Aorta (tissue), 5 donors: ENCODE measurements at regions not wholly inside any gene's neighbourhood (a gene's known extent, or its start where the extent isn't known, plus 50 kb on each side); places are given as distances from the start of the nearest gene placed in this dataset.
"Not testable (repeated sequence)": the region's sequence is repeated elsewhere in the genome, so short reads cannot be mapped to it uniquely, and the experiment has no call there.

Source experiments
- ATAC-seq: fragments of 200-7000 bp; cut with Tn5 transposase; one replicate; pipeline ENCODE4 v1.9.1; 2022; ENCODE audit warnings: moderate library complexity; ENCODE audit not compliant: low FRiP score
- DNase-seq, 2 donors: peaks; one replicate each; pipeline ENCODE4 v3.0.0-alpha.2; 2020
- H3K27ac ChIP-seq, 2 donors: one replicate each; pipeline ENCODE4 v1.5.1; 2013; ENCODE audit warnings: low read length in 2 of 2, mild to moderate bottlenecking in 2 of 2, moderate library complexity in 2 of 2, control low read depth in 1 of 2, inconsistent platforms in 1 of 2, low read depth in 1 of 2
- H3K27me3 ChIP-seq, 2 donors: one replicate each; pipeline ENCODE4 v1.6.1; 2013; ENCODE audit warnings: control low read depth in 1 of 2, low read length in 1 of 2, mild to moderate bottlenecking in 1 of 2, moderate library complexity in 1 of 2; ENCODE audit not compliant: insufficient read depth in 2 of 2, control insufficient read depth in 1 of 2
- H3K36me3 ChIP-seq, 2 donors: one replicate each; pipeline ENCODE4 v1.6.1; 2013; ENCODE audit warnings: control low read depth in 1 of 2, low read length in 1 of 2, mild to moderate bottlenecking in 1 of 2; ENCODE audit not compliant: insufficient read depth in 2 of 2, control insufficient read depth in 1 of 2
- H3K4me1 ChIP-seq, 2 donors: one replicate each; pipeline ENCODE4 v1.6.1; 2013; ENCODE audit warnings: low read length in 2 of 2, control low read depth in 1 of 2, mild to moderate bottlenecking in 1 of 2, moderate library complexity in 1 of 2; ENCODE audit not compliant: insufficient read depth in 2 of 2, control insufficient read depth in 1 of 2
- H3K4me3 ChIP-seq, 2 donors: one replicate each; pipeline ENCODE4 v1.5.1; 2013; ENCODE audit warnings: low read length in 2 of 2, control low read depth in 1 of 2, mild to moderate bottlenecking in 1 of 2
- H3K9me3 ChIP-seq: one replicate; pipeline ENCODE4 v1.6.1; 2013; ENCODE audit warnings: mild to moderate bottlenecking, low read length; ENCODE audit not compliant: control insufficient read depth
- WGBS, 2 donors: extraction: QIAGEN DNeasy Blood & Tissue Kit; methylation state at CpG; one replicate each; pipeline ENCODE4 v1.1.7; 2013; 5-methylcytosine and 5-hydroxymethylcytosine counted together
- intact Hi-C, 2 donors: fragments of 100-400 bp; cut with DNase I; formaldehyde crosslinking; loops; one replicate each; pipeline versions ENCODE4 v1.14.2 to v1.15.0; 2022
- donor health status: healthy with polysubstance abuse.
- donor health status: Bipolar disorder and iron deficiency.
- donor health status: DM: no; HTN: no; CAD: no.
- donor health status: DM: no; HTN: no; CAD: no.
- donor health status: DM: yes; HTN: yes; CAD: no.

DNA sequence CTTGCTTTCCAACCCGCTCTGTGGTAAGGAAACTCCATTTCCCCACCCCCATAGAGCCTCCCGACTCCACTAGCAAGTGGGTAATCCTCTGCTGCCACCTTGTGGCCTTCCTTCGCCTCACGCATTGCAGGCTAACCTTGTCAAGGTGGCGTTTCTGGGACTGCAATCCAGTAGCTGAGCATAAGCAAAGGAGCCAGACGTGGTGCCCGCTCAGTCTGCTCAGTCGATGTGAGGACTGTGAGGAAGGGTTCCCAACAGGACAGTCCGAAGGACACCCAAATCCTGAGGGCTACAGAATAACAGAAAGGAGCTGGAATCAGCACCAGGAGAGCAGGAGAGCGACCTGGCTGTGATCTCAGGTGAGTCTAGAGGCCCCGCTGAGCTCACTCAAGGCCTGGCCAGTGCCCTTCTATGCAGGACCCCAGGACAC lies 144.2 kb downstream of the SUCLG1 start:
- Histone ChIP-seq H3K4me3 (no peak overlapping the region), H3K9me3 (no peaks in the 10 kb centered on the region), H3K27me3 (no peaks in the 10 kb centered on the region), H3K4me1 (no peaks in the 10 kb centered on the region), H3K27ac (no peak overlapping the region), H3K36me3 (no peaks in the 10 kb centered on the region)
- intact Hi-C loops = loop anchor here in 1 of 2 donors (10.0 kb wide), 1 partner anchor 290 kb away; no protein-coding TSS in a partner anchor
- ATAC-seq (no peak), DNase-seq (peak; percentile 73 to 81)
- WGBS, 2 donors = 17 to 20% methylated on average over 11 of the region's 11 CpGs

- WGBS, 2 donors = 93 to 94% methylated on average over 6 of the region's 6 CpGs
Observed at GRCh38 chr2:84314250-84314649, 144.8 kb downstream of the SUCLG1 start.

GRCh38 chr2:84309281-84309680 lies 149.8 kb downstream of the SUCLG1 start:
- H3K27ac ChIP-seq = no peak overlapping the region
- H3K4me1 ChIP-seq = no peaks in the 10 kb centered on the region
- intact Hi-C loops = no loop called here
- 77 to 78% methylated on average over 3 of the region's 3 CpGs for WGBS, 2 donors
- no peaks in the 10 kb centered on the region for H3K36me3 ChIP-seq
- ATAC-seq (peak; percentile 36), DNase-seq (no peak)
- H3K9me3 ChIP-seq = no peaks in the 10 kb centered on the region
- no peak overlapping the region for H3K4me3 ChIP-seq
- H3K27me3 ChIP-seq = no peaks in the 10 kb centered on the region

More at GRCh38 chr2:84314250-84314649, 144.8 kb downstream of the SUCLG1 start:
- Histone ChIP-seq H3K9me3 (no peaks in the 10 kb centered on the region), H3K4me3 (no peak overlapping the region), H3K4me1 (no peaks in the 10 kb centered on the region), H3K36me3 (no peaks in the 10 kb centered on the region), H3K27me3 (no peaks in the 10 kb centered on the region), H3K27ac (no peak overlapping the region)
- no peak for ATAC-seq
- intact Hi-C loops = loop anchor here in 1 of 2 donors (10.0 kb wide), 1 partner anchor 289 kb away; no protein-coding TSS in a partner anchor
- no peak for DNase-seq

DNA sequence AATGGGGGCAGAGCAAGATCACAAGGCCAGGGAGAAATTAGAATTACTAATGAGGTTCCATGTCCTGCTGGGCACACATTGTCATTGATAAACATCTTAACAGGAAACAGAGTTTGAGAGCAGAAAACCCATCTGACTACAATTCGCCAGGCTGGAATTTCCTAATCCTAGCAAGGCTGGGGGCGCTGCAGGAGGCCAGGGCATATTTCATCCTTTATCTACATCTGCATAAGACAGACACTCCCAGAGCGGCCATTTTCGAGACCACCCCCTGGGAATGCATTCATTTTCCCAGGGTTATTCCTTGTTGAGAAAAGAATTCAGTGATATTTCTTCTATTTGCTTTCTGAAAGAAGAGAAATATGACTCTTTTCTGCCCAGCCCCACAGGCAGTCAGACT lies 152.7 kb downstream of the SUCLG1 start:
- Histone ChIP-seq H3K36me3 (no peaks in the 10 kb centered on the region), H3K4me3 (no peak overlapping the region), H3K4me1 (no peaks in the 10 kb centered on the region), H3K27me3 (peaks cover 0 to 4% of the 10 kb centered on the region in 2 donors), H3K9me3 (no peaks in the 10 kb centered on the region), H3K27ac (no peak overlapping the region)
- WGBS, 2 donors = 30 to 39% methylated on average over 4 of the region's 4 CpGs
- intact Hi-C loops = no loop called here
- ATAC-seq (no peak), DNase-seq (no peak)

DNA sequence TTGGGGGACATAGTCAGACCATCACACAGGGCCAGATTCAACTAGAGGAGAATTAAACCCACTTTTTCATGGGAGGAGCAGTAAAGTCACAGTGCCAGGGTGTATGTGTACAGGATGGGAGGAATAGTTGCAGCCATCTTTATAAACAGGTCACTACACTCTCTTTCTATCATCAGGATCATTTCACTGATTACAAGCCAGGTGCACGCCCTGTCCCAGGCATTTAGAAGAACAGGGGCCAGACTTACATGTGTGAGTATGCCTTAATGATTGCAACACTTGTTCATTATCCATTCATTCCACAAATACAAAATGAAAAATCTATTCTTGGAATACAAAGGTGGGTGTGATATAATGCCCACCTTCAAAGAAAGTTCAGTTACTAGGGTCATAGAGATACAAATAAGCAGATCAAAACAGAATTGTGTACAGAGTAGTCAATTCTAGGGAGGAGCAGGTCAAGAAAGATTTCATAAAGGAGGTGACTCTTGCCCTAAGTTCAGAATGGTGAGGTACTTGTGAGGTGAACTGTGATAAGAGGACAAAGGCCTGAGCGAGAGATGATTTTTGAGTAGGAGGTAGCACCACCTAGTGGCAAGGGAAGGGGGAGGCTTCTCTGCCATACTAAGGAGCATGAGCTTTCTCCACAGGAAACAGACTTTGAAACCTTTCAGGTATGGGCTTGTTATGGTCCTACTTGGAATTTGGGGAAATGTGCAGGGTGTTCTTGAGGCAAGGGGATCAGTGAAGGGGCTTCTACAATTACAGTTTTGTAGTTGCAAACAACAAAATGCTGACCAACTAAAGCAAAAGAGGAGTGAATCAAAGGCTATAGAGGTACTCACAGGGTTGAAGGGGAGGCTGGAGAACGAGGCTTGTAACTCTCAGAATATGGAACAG lies 156.3 kb downstream of the SUCLG1 start:
- H3K36me3 ChIP-seq = no peaks in the 10 kb centered on the region
- ATAC-seq (peak; percentile 29), DNase-seq (no peak)
- H3K9me3 ChIP-seq = no peaks in the 10 kb centered on the region
- H3K4me1 ChIP-seq = no peaks in the 10 kb centered on the region
- no peak overlapping the region for H3K27ac ChIP-seq
- peaks cover 0 to 4% of the 10 kb centered on the region in 2 donors for H3K27me3 ChIP-seq
- intact Hi-C loops = no loop called here
- H3K4me3 ChIP-seq = no peak overlapping the region
- WGBS, 2 donors = 49 to 50% methylated on average over 3 of the region's 3 CpGs

DNA sequence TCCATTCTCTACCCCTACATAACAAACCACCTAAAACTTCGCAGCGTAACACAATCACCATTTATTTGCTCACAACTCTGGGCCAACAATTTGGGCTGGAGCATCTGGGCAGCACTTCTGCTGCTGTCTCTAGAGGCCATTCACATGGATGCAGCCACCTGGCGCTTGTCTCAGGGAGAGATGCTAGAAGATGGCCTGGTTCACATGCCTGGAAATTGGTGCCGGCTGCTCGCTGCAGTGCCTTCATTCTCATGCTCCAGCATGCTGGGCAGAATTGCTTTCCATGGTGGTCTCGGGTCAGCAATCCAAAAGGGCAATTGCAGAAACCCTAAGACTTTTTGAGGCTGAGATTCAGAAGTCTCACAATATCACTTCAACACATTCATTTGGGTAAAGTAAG lies 157.4 kb downstream of the SUCLG1 start:
- Histone ChIP-seq H3K27ac (no peak overlapping the region), H3K4me3 (no peak overlapping the region), H3K36me3 (no peaks in the 10 kb centered on the region), H3K9me3 (no peaks in the 10 kb centered on the region), H3K4me1 (no peaks in the 10 kb centered on the region), H3K27me3 (peaks cover 0 to 4% of the 10 kb centered on the region in 2 donors)
- ATAC-seq (no peak), DNase-seq (no peak)
- WGBS, 2 donors = 92 to 93% methylated on average over 6 of the region's 6 CpGs
- intact Hi-C loops = no loop called here

DNA sequence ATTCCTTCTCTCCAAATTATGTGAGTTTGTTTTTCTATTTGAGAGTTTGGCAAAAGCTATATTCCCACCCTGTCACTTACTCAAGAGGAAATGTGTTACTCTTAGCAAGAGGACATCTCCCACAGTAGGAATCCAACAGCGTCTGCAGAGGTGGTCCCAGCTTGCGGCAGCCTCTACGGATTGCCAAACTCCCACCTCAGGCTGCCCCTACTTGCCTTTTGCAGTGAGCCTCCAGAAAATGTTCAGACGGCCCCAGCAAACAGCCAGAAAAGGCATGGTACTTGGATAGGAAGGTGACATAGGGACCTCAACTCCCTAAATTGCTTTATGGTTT lies 158.4 kb downstream of the SUCLG1 start:
- H3K36me3 ChIP-seq = no peaks in the 10 kb centered on the region
- H3K9me3 ChIP-seq = no peaks in the 10 kb centered on the region
- H3K27ac ChIP-seq = no peak overlapping the region
- peaks cover 0 to 4% of the 10 kb centered on the region in 2 donors for H3K27me3 ChIP-seq
- ATAC-seq (no peak), DNase-seq (no peak)
- no peaks in the 10 kb centered on the region for H3K4me1 ChIP-seq
- WGBS, 2 donors = 40 to 50% methylated on average over 4 of the region's 4 CpGs
- H3K4me3 ChIP-seq = no peak overlapping the region
- intact Hi-C loops = no loop called here

GRCh38 chr2:84300001-84300695 lies 158.9 kb downstream of the SUCLG1 start:
- H3K9me3 ChIP-seq, intact Hi-C loops, DNase-seq, H3K27me3 ChIP-seq, H3K27ac ChIP-seq, H3K4me3 ChIP-seq, H3K4me1 ChIP-seq, H3K36me3 ChIP-seq, ATAC-seq: not testable (repeated sequence)
- 61 to 70% methylated on average over 8 of the region's 8 CpGs for WGBS, 2 donors
